BE2C (cell line): ENCODE measurements at regions not wholly inside any gene's neighbourhood (a gene's known extent, or its start where the extent isn't known, plus 50 kb on each side); places are given as distances from the start of the nearest gene placed in this dataset.

Source experiments
- DNase-seq: peaks from one replicate; pipeline ENCODE4 v3.0.0-alpha.2; 2020
- H3K27me3 ChIP-seq: fragments of 250-450 bp; sonication (Bioruptor Pico); 2 replicates; pipeline ENCODE4 v1.5.1; 2020; ENCODE audit warnings: mild to moderate bottlenecking
- H3K36me3 ChIP-seq: fragments of 250-450 bp; sonication (Bioruptor Pico); 2 replicates; pipeline ENCODE4 v1.5.1; 2020; ENCODE audit warnings: mild to moderate bottlenecking
- H3K4me1 ChIP-seq: fragments of 250-450 bp; sonication (Bioruptor Pico); 2 replicates; pipeline ENCODE4 v1.5.1; 2020
- H3K4me3 ChIP-seq: 2 replicates; pipeline ENCODE4 v1.5.1; 2011; ENCODE audit warnings: low read depth, low read length
- H3K9me3 ChIP-seq: fragments of 250-450 bp; sonication (Bioruptor Pico); 2 replicates; pipeline ENCODE4 v1.5.1; 2020
- CTCF ChIP-seq: IDR thresholded peaks from 2 replicates; pipeline ENCODE4 v1.5.1; 2012; ENCODE audit warnings: mild to moderate bottlenecking, low read depth, low read length

- TF ChIP-seq CTCF, result no peak
- DNase-seq, result no peak
- H3K4me1 ChIP-seq, result no peaks in the 10 kb centered on the region
Observed at GRCh38 chr9:73617586-73617985, 465.9 kb downstream of the ANXA1 start.

GRCh38 chr9:73640971-73641370 is 489.3 kb downstream of the ANXA1 start:
- DNase-seq, result no peak
- no peaks in the 10 kb centered on the region for H3K27me3 ChIP-seq
- H3K4me3 ChIP-seq, result no peak overlapping the region
- H3K36me3 ChIP-seq, result no peaks in the 10 kb centered on the region
- H3K9me3 ChIP-seq, result no peaks in the 10 kb centered on the region
- no peak for TF ChIP-seq CTCF
- no peaks in the 10 kb centered on the region for H3K4me1 ChIP-seq

More at GRCh38 chr9:73617586-73617985, 465.9 kb downstream of the ANXA1 start:
- Histone ChIP-seq H3K27me3 (no peaks in the 10 kb centered on the region), H3K4me3 (no peak overlapping the region), H3K9me3 (no peaks in the 10 kb centered on the region), H3K36me3 (no peaks in the 10 kb centered on the region)

- Histone ChIP-seq H3K36me3 (no peaks in the 10 kb centered on the region), H3K9me3 (no peaks in the 10 kb centered on the region), H3K27me3 (no peaks in the 10 kb centered on the region), H3K4me3 (no peak overlapping the region), H3K4me1 (no peaks in the 10 kb centered on the region)
- no peak for DNase-seq
- no peak for TF ChIP-seq CTCF
Observed at GRCh38 chr9:73643379-73644013, 491.8 kb downstream of the ANXA1 start.

- DNase-seq, result no peak
- Histone ChIP-seq H3K9me3 (no peaks in the 10 kb centered on the region), H3K4me1 (no peaks in the 10 kb centered on the region), H3K27me3 (no peaks in the 10 kb centered on the region), H3K36me3 (no peaks in the 10 kb centered on the region), H3K4me3 (no peak overlapping the region)
- no peak for TF ChIP-seq CTCF
Observed at GRCh38 chr9:73647560-73647959, 495.9 kb downstream of the ANXA1 start.

- no peaks in the 10 kb centered on the region for H3K9me3 ChIP-seq
- H3K4me3 ChIP-seq, result no peak overlapping the region
- TF ChIP-seq CTCF, result no peak
- no peaks in the 10 kb centered on the region for H3K27me3 ChIP-seq
- no peaks in the 10 kb centered on the region for H3K36me3 ChIP-seq
- no peak for DNase-seq
- no peaks in the 10 kb centered on the region for H3K4me1 ChIP-seq
Observed at GRCh38 chr9:73649552-73649951, 497.9 kb downstream of the ANXA1 start.

- Histone ChIP-seq H3K4me3 (no peak overlapping the region), H3K27me3 (no peaks in the 10 kb centered on the region), H3K4me1 (no peaks in the 10 kb centered on the region), H3K9me3 (no peaks in the 10 kb centered on the region), H3K36me3 (no peaks in the 10 kb centered on the region)
- no peak for TF ChIP-seq CTCF
- no peak for DNase-seq
Observed at GRCh38 chr9:73655363-73655762, 503.7 kb downstream of the ANXA1 start.
